G401 (cell line): ENCODE measurements at regions not wholly inside any gene's neighbourhood (a gene's known extent, or its start where the extent isn't known, plus 50 kb on each side); places are given as distances from the start of the nearest gene placed in this dataset.
A peak's percentile ranks its signal among the peaks of the same experiment; 100 is the strongest.

Experiments
- DNase-seq: peaks from one replicate; pipeline ENCODE4 v3.0.0-alpha.2; 2015; ENCODE audit warnings: low spot score
- in situ Hi-C: cut with HindIII; loops from 2 replicates; pipeline ENCODE4 v1.10.0; 2016; ENCODE audit warnings: low sequenced_read_pairs, mixed read lengths

DNA sequence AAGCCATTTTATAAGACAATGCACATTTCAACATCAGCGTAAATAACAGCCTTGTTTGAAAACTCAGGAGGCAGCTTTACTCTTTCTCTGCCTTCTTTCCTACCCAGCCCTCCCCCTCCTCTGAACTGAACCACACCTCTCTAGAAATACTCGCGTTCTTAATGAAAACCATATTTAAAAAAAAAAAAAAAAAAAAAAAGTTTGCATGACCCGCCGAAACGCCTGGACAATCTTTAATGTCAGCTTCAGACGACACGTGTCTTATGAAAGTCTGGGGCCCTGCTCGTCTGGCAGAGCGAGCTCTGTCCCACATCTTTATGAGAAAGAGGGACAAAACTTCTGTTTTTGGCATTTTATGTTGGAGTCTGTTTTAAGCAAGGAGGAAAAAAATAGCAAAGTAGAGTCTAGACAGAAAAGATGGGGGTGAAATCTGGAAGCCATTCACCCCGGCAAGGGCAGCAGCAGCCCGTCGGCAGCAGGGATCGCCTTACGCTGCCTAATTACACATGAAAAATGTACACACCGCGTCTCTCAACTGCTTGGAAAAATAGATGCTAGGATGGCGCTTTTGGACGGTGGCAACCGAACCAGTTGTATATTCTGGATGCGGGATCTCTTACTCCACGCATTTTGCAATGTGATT lies 130.4 kb upstream of the ETS2 start:
- DNase-seq: no peak
- in situ Hi-C loops: no loop called here

DNA sequence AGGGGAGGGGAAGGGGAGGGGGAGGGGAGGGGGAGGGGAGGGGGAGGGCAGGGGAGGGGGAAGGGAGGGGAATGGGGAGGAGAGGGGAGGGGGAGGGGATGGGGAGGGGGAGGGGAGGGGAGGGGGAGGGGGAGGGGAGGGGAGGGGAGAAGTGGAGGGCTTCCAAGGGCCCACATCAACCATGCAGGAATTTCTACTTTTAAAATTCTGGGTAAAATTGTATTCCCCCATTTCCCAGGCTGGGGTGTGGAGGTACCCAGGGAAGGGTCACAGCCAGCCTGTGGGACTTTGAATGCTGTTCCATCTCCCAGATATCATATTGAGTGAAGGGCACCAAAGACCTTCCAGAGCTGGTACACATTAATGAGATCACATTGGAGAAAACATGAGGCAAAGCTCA lies 126.9 kb upstream of the ETS2 start:
- DNase-seq: no peak
- in situ Hi-C loops: no loop called here

DNA sequence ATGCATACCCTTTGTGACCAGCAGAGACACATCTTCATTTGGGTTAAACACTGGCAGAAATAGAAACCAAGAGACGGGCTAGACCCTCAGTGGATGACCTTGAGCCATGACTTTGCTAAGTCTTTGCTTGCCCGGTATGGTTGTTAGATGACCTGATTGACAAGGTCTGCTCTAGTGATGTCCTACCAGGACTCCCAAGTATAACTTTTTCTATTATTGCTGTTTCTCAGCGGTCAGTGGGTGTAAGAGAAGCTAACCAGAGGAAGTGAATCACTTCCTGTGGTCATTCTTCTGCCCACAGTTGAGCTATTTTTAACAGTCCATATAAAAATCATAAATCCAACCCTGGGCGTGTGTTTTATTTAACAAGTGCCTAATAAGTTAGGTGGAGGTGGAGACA lies 126.2 kb upstream of the ETS2 start:
- no peak for DNase-seq

DNA sequence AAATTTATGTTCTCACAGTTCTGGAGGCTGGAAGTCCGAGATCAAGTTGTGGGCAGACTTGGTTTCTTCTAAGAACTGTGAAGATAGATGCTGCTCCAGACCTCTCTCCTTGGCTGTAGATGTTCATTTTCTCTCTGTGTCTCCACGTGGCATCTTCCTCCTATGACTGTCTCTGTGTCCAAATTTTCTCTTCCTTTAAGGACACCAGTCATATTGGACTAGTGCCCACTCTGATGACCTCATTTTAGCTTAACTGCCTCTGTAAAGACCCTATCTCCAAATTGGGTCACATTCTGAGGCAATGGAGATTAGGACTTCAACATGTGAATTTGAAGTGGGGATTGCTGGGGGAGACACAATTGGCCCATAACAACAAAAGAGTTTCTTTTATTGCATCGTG lies 125.3 kb upstream of the ETS2 start:
- no peak for DNase-seq
- in situ Hi-C loops: no loop called here

More for the DNA sequence above, 126.2 kb upstream of the ETS2 start:
- in situ Hi-C loops: no loop called here

DNA sequence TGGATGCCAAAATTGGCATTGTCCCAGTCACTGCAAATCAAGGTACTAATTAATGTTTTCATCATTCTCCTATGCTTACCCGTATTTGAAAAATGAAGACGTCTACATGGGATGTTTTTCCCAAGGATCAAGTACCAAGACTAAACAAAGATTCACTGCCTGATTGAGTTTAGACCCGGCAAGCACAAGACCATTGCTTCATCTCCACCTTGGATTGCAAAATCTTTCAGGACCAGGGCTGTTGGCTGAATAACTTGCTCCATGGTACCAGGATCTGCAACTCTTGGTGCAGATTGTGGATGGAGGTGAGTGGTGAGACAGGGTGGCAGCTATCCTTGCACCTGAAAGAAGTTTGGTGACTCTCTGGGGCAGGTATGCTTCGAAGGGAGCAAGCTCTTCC lies 122.5 kb upstream of the ETS2 start:
- in situ Hi-C loops: no loop called here
- no peak for DNase-seq

DNA sequence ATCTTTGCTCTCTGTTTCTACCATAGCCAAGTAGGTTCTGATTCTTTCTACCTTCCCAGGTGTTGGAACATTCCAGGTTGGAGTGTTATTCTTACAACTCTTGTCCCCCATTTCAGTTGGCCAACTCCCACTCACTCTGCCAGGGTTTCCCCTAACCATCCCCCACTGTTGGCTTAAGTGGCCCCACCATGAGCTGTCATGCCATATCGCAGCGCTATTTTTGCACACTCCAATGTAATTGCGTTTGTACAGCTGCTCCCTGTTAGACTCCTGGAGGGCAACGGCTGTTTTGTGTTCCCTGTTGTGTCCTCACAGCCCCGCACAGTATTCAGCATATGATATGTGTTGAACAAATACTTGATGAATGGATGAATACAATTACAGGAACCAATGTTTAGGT lies 117.7 kb upstream of the ETS2 start:
- in situ Hi-C loops: no loop called here
- no peak for DNase-seq

DNA sequence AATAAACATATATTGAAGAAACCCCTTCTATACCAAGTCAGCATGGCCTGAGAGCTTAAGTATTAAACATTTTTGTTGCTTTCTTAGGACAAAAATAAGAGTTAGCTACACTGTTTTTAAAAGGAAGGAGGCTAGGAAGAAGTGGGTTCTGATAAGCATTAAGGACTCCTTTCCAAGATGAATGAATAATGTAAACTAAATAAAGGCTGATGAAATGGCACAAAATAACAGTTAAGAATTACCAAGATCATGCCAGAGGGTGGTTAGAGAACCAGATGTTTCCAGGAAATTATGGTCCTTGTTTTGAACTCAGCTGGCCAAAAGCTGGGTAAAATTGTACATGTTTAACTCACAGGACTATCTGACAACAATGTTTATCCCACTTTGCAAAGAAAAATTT lies 114.1 kb upstream of the ETS2 start:
- in situ Hi-C loops: no loop called here

DNA sequence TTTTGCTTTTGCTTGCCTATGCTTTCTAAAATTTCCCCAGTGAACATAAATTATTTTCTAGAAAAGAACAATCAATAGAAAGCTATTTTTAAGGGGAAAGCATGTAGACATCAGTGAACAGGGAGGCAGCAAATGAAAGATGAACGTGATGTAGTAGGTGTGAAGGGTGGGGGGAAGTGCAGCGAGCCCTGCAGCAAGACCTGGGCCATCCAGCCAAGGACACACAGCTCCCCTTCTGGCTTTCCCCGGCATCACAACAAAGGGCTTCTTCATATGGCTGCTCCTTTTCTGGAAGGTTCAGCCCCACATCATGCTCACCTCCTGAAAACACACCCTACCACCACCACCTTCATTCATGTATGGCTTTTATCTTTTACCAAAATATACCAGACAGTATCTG lies 109.2 kb upstream of the ETS2 start:
- no peak for DNase-seq
- in situ Hi-C loops: no loop called here

More for the DNA sequence above, 114.1 kb upstream of the ETS2 start:
- no peak for DNase-seq

DNA sequence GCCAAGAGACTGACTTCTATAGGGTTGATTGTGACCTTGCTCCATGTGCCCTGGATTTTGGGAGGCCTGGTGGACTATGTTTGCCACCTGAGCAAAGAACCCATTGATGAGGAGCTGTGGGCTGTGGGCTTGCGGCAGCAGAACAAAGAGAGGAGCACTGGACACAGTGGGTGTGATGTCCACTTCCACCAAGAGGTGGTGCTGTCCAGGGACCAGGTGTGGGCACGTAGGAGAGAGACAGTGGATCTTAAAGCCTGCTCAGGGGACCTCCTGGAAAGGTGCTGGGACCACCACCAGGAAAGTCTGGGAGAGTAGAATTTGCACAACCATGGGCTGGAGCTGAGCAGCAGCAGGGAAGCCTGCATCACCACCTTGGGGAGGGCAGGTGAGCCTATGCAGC lies 106.7 kb upstream of the ETS2 start:
- in situ Hi-C loops: no loop called here
- DNase-seq: no peak

DNA sequence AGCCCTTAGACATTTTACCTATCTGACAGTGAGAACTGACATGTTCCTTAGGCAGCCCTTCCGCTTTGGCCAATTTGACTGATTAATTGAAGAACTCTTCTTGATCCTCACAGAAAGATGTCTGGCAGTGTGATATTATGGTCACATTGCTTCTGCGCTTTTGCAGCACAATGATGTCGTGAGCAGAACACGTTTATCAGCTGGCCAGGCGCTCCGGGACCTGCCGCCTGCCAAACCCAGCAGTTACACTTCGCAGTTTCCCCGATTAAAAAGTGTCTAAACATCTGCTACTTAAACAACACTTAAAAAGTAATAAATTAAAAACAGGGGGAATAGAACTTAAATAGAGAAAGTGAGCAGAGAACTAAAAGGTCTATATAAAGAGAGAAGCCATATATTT lies 103.5 kb upstream of the ETS2 start:
- in situ Hi-C loops: no loop called here
- DNase-seq: no peak

DNA sequence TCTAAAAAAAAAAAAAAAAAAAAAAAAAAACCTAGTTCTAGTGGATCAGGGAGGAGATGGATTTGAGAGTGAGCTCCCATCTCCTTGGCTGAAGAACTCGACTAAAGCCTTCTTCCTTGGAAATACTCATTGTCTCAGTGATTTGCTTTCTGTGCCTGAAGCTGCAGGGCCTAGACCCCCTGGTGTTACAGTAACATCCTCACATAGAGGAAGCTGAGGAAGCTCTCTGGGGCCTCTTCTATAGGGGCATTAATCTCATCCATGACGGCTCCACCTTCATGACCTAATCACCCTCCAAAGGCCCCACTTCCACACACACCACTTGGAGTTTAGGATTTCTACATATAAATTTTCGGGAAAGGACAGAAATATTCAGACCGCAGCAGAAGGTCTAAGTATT lies 95.9 kb upstream of the ETS2 start:
- DNase-seq: no peak
- in situ Hi-C loops: no loop called here

DNA sequence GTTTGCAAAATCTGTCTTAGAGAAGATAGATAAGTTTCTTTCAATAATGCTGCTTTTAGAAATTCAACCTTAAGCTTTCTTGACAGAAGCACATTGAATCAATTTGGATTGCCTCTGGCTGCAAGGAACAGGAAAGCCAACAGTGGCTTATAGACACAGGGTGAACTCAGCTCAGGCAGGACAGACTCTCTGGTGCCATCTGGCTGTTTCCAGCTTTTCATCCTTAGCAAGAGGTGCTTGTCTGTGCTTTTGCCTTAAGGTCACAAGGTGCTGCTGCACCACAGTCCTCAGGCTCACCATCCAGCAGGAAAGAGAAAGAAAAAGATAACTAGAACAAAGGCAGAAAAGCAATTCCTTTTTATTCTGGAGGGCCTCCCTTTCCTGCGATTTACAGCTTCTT lies 93.7 kb upstream of the ETS2 start:
- in situ Hi-C loops: no loop called here
- DNase-seq: peak; percentile 6

DNA sequence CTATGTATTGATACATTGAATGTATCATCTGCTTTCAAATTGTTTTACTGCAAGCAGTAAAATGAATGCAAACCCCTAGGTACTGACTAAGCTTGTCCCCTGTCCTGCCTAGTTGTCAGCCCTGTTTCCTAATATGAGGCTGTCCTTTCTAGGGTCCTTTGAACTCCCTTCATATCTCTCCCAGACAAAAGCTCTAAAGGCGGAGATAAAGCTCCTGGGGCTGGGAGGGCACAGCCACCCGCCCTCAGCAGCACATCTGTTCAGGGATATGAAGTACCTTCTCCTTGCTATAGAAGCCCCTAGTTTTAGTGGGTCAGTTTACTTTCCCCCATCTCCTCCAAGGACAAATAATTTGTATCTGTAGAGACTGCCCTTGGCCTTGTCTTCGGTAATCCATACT lies 93.1 kb upstream of the ETS2 start:
- in situ Hi-C loops: no loop called here
- DNase-seq: no peak

DNA sequence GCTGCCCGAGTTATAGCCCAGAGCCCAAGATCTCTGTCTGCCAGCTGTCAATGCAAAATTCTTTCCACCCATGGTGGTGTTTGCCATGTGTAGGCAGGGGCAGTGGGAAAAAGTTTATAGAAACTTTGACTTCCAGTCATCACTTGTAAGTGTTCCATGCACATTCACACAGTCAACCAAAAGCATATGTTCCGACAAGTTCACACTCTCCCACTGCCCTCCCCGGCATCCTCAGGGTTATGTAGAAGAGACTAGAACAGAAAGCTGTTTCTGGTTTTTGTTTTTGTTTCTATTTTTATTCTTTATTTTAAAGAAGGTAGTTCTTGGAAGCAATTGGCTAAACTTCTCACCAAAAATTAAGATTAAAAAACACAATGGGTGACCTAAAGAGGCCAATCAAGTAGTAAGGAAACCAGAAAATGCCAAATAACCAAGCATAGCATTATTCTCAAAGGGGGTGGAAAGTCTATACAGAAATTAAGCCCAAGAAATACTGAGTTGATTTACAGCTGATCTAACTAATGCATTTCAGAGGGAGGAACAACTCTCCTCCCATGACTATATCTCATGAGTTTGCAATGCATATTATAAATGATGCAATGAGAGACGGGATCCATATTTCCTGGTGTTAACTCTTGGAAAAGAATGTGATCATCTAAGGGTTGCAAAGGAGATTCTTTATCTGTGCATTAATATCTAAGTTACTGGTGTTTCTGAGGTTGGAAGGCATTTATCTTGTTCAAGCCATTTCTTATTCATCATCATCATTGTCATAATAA lies 91.5 kb upstream of the ETS2 start:
- no peak for DNase-seq
- in situ Hi-C loops: no loop called here

DNA sequence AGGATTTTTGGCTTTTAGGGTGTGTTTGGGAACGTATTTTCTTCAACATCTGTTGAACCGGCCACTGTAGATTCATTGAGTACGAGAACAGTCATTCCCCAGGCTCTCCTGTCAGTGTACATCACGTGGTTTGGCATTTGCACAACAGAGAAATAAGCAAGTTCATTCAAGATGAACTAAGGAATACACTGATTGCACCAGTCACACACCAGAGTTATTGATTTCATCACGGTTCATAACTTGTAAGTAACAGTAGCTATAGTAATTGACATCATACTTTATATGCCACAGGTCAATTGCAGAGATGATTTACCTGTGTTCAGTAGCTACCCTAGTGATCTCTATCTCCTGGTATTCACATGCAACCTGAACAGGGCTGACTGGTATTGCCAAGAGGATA lies 90.7 kb upstream of the ETS2 start:
- DNase-seq: no peak
- in situ Hi-C loops: no loop called here

DNA sequence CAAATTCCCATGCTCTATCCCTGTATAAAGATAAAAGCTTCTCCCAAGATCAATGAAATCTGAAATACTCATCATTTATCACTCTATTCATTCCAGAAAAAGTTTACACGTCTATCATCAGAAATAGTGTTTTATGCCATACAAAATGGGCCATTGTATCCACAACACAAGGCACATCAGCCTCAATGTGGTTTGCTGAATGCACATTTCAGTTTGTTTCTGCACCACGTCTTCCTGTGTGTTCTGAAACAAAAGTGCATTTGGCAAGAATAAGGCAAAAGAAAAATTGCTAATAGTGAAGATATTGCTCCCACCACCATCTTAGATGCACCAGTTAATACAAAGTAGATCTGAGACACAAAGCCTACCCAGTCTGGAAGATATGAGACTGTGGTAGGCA lies 89.6 kb upstream of the ETS2 start:
- in situ Hi-C loops: no loop called here
- no peak for DNase-seq

DNA sequence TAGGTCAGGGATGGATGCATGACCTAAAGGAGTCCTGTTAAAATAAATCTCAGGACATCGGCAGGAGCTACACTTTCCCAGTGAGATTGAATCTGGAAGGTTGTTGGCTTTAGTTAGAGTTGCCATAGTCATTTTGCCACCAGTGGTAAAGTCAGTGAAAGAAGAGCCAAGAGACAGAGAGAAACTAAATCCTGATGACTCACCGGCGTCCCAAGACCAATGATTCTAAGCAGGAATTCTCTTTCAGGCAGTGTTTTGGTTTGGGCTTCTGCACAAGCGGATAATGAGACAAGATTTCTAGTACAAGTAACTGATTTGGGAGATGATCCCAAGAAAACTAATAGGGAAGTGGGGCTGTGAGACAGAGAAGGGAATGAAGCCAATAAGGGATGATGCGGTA lies 88.8 kb upstream of the ETS2 start:
- no peak for DNase-seq
- in situ Hi-C loops: no loop called here

DNA sequence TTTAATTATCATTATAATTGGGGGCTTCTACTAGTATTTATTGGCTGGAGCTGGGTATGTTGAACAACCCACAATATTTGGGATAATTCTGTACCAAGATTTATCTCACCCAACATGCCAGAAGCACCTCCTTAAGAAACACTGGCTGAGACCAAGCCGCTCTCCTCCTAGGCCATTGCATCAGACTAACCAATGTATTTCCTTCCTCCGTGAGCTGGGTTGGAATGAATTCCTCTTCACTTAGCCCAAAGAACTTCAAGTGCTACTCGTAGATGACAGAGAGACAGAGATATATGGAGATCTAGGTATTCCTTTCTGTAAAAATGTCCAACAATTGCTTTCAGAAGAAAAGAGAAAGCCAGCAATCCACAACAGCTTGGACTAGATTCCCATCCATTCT lies 87.2 kb upstream of the ETS2 start:
- in situ Hi-C loops: no loop called here

DNA sequence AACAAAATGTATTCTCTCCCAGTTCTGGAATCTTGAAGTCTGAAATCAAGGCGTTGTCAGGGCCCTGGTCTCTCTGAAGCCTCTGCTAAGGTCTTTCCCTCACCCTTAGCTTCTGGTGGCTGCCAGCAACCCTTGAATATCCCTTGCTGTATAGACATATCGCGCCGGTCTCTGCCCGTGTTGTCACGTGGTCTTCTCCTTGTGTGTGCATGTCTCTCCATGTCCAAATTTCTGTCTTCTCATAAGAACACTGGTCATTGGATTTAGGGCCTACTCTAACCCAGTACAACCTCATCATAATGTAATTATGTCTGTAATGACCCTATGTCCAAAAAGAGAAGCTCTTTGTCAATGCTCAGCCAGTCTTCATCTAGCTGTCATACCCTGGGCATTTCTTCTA lies 85.7 kb upstream of the ETS2 start:
- DNase-seq: no peak
- in situ Hi-C loops: no loop called here

More for the DNA sequence above, 87.2 kb upstream of the ETS2 start:
- no peak for DNase-seq

DNA sequence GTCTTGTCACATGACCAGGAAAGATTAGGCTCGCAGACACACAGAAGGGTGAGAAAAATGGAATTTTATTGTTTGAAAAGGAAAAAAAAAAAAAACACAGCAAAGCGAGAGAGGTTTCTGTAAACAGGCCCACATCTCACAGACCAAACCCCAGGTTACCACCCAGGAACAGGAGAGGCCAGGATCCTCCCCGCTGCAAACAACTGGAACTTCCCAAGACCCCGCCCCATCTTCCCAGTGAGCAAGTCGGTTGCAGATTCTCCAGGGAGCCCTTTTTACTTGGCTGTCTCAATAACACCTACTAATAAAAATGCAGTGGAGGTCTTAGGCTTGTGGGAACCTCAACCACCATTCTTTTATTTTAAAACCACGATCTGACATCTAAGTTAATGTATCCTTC lies 84.7 kb upstream of the ETS2 start:
- no peak for DNase-seq
- in situ Hi-C loops: no loop called here

DNA sequence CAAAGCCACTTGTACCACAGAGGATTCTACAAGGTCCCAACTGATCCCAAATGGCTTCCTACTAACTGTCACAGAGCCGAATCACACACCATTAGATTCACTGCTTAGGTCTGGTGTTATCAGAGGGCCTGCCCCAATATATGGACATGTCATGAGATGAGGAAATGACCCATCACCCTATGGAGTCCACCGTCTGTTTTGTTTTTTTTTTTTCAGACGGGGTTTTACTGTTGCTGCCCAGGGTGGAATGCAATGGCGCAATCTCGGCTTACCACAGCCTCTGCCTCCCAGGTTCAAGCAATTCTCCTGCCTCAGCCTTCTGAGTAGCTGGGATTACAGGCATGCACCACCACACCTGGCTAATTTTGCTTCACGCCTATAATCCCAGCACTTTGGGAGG lies 83.8 kb upstream of the ETS2 start:
- in situ Hi-C loops: no loop called here
- no peak for DNase-seq
